Lower leg skin (tissue), 4 donors: ENCODE measurements at regions not wholly inside any gene's neighbourhood (a gene's known extent, or its start where the extent isn't known, plus 50 kb on each side); places are given as distances from the start of the nearest gene placed in this dataset.

Experiments used
- DNase-seq, 2 donors: peaks; one replicate each; pipeline ENCODE4 v3.0.0-alpha.2; 2019; ENCODE audit warnings: low spot score in 2 of 2
- H3K4me3 ChIP-seq: fragments of 200-600 bp; sonication (generic); 2 replicates; pipeline ENCODE4 v1.5.1; 2017; ENCODE audit warnings: mild to moderate bottlenecking, low read depth; ENCODE audit not compliant: poor library complexity, severe bottlenecking
- CTCF ChIP-seq, 3 donors: fragments of 450-650 bp; IDR thresholded peaks; one replicate each; pipeline ENCODE4 v1.5.1; 2016; ENCODE audit warnings: antibody characterized with exemption in 3 of 3, mild to moderate bottlenecking in 3 of 3, moderate library complexity in 2 of 3
- POLR2A ChIP-seq, 2 donors: fragments of 450-650 bp; IDR thresholded peaks; one replicate each; pipeline ENCODE4 v1.6.1; 2016 to 2017; ENCODE audit warnings: antibody characterized with exemption in 2 of 2, mild to moderate bottlenecking in 1 of 2, moderate library complexity in 1 of 2
- WGBS, 2 donors: methylation state at CpG; one replicate each; pipeline ENCODE4 v1.1.5; 2018; 5-methylcytosine and 5-hydroxymethylcytosine counted together
- intact Hi-C: fragments of 100-400 bp; cut with DNase I; formaldehyde crosslinking; loops from one replicate; pipeline ENCODE4 v1.15.0; 2023; ENCODE audit warnings: low total_unique reads

DNA sequence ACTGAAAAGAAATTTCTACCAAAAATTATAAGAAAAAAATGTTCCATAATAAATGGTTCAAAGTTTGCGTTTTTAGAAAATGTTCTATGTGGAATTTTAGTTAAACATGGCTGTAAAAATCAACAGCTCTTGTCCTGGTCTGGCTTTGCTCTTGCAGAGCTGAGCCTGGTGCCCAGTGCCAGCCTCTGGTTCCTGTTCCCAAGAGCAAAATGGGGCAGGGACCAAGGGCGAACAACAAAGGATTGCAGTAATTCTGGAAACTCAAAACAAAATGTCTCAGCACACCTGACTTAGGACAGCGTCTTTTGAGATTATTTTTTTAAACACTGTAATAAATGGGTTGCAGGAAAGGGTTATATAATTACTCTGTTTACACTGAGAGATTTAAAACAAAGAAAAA, 174.7 kb downstream of the ANAPC1 start:
- WGBS, 2 donors = 80 to 94% methylated on average over 3 of the region's 3 CpGs
- intact Hi-C loops = no loop called here

GRCh38 chr2:111710085-111710484, 173.9 kb downstream of the ANAPC1 start:
- WGBS, 2 donors = 84 to 90% methylated on average over 6 of the region's 6 CpGs
- TF ChIP-seq CTCF (IDR thresholded peaks at IDR 0.05) (no peak), POLR2A (IDR thresholded peaks at IDR 0.05) (no peak)
- no peak for DNase-seq
- intact Hi-C loops = no loop called here
- no peak overlapping the region for H3K4me3 ChIP-seq

More for the DNA sequence above, 174.7 kb downstream of the ANAPC1 start:
- DNase-seq = peak in 1 of 2 donors; percentile 58
- H3K4me3 ChIP-seq = no peak overlapping the region
- no peak for TF ChIP-seq CTCF (IDR thresholded peaks at IDR 0.05)

- intact Hi-C loops = no loop called here
- no peak for DNase-seq
- no peak overlapping the region for H3K4me3 ChIP-seq
- WGBS, 2 donors = 77 to 85% methylated on average over 4 of the region's 4 CpGs
- TF ChIP-seq POLR2A (IDR thresholded peaks at IDR 0.05) (no peak), CTCF (IDR thresholded peaks at IDR 0.05) (no peak)
These were observed 173.4 kb downstream of the ANAPC1 start for GRCh38 chr2:111710613-111711012.

DNA sequence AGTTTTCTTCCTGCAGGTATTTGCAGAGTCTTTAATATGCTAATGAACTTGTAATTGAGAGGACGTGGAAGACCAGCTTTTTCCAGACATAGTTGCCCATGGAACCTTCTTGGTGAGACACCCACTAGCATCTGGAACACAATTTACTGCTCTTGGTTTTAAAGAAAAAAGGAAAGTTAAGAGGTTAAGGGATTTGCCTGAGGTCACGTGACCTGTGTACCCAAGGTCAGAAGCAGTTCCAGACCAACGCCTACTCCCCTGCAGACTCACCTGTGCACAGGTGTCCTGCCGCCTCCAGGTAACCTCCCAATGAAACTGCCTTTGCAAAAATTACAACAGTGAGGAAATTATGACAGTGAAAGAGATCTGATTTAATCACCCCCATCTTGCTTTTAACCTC, 172.7 kb downstream of the ANAPC1 start:
- WGBS, 2 donors = 88% methylated on average over 4 of the region's 4 CpGs
- no peak for DNase-seq
- no peak overlapping the region for H3K4me3 ChIP-seq
- intact Hi-C loops = no loop called here
- no peak for TF ChIP-seq POLR2A (IDR thresholded peaks at IDR 0.05)
- TF ChIP-seq CTCF (IDR thresholded peaks at IDR 0.05) = no peak

- 94% methylated on average over 7 of the region's 7 CpGs for WGBS, 2 donors
- intact Hi-C loops = no loop called here
- no peak for DNase-seq
- no peak for TF ChIP-seq POLR2A (IDR thresholded peaks at IDR 0.05)
- no peak for TF ChIP-seq CTCF (IDR thresholded peaks at IDR 0.05)
- no peak overlapping the region for H3K4me3 ChIP-seq
These were observed 171.6 kb downstream of the ANAPC1 start for GRCh38 chr2:111712361-111712760.

DNA sequence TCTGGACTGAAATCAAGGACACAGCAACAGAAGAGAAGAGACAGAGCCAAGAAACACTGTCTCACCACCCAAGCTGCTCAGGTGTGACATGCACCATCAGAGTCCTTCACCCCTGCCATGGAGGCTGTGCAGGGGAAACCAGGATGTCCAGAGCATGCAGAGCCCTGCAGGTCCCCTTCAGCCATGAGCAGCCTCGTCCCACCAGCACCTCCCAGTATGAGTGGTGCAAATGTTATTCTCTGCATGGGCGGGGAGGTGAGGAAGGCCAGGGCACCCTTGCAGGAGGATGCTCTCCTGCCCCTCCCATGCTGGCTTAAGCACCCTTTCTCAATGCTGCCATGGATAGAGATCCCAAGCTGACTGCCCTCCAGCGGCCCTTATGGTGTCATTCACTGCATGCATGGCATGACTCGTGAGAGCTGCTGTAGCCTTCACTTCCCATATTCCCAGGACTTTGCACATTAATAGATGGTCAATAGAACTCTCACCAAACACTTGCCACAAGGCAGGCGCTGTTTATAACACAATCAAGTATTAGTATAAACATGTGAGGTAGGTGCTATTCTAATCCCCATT, 171.0 kb downstream of the ANAPC1 start:
- intact Hi-C loops = no loop called here
- no peak for DNase-seq
- TF ChIP-seq POLR2A (IDR thresholded peaks at IDR 0.05) (no peak), CTCF (IDR thresholded peaks at IDR 0.05) (no peak)
- WGBS, 2 donors = 93 to 95% methylated on average over 5 of the region's 5 CpGs
- H3K4me3 ChIP-seq = no peak overlapping the region
